K562 (cell line): ENCODE measurements at regions not wholly inside any gene's neighbourhood (a gene's known extent, or its start where the extent isn't known, plus 50 kb on each side); places are given as distances from the start of the nearest gene placed in this dataset.

ENCODE experiments used
- ATAC-seq: fragments of 200-7000 bp; cut with Tn5 transposase; 3 replicates; pipeline ENCODE4 v1.9.1; 2020; ENCODE audit warnings: moderate library complexity
- BruUV-seq: library from RNA; stranded (reverse); fragments of 400-500 nt; replicated peaks from 2 replicates; lab custom pipeline; 2021; lab: Mats Ljungman, UMichigan
- CTCF ChIA-PET: fragments of 300-600 bp; formaldehyde crosslinking; extraction: SDS; loops from one replicate; lab custom pipeline; 2021; ENCODE audit warnings: low intra/inter-chr PET ratio; lab: Yijun Ruan, JAX
- POLR2A ChIA-PET: fragments of 300-600, 350-650 bp; sonication (Branson Sonifier 250); formaldehyde crosslinking; extraction: SDS; loops from one replicate; lab custom pipeline; 2021; ENCODE audit warnings: antibody characterized with exemption, inconsistent platforms; lab: Yijun Ruan, JAX
- DNase-seq, 4 experiments: peaks; one replicate each; pipeline versions ENCODE4 v3.0.0 to v3.0.0-alpha.2; 2011 to 2018; ENCODE audit warnings: low spot score in 3 of 4, mixed read lengths in 3 of 4; ENCODE audit errors: extremely low read depth in 1 of 4
- FAIRE-seq: peaks from 2 replicates; lab custom pipeline; 2011; peaks lifted over from hg19 to GRCh38; lab: Jason Lieb, UNC
- H2AFZ ChIP-seq: 2 replicates; pipeline ENCODE4 v1.6.0; 2011; ENCODE audit warnings: low read depth, low read length, control low read depth, inconsistent platforms
- H3K27ac ChIP-seq: fragments of 200-600 bp; 3 replicates; pipeline ENCODE4 v1.8.0; 2011; ENCODE audit warnings: low read depth, mild to moderate bottlenecking, control low read depth, inconsistent platforms, low read length, moderate library complexity, mixed read lengths; ENCODE audit errors: extremely low read depth
- H3K27me3 ChIP-seq, 2 experiments: fragments of 300-600 bp in 1 of 2; 2 replicates in 1 of 2; 3 replicates in 1 of 2; pipeline versions ENCODE4 v1.6.0 to v1.8.0; 2011; ENCODE audit warnings: inconsistent platforms in 2 of 2, low read length in 2 of 2, mild to moderate bottlenecking in 1 of 2, mixed read lengths in 1 of 2, moderate library complexity in 1 of 2; ENCODE audit not compliant: control insufficient read depth in 2 of 2, insufficient read depth in 2 of 2
- H3K36me3 ChIP-seq: fragments of 300-600 bp; 3 replicates; pipeline ENCODE4 v1.8.0; 2011; ENCODE audit warnings: mild to moderate bottlenecking, low read length, inconsistent platforms; ENCODE audit not compliant: control insufficient read depth, insufficient read depth
- H3K4me1 ChIP-seq, 2 experiments: fragments of 200-600 bp in 1 of 2; replicated peaks in 1 of 2; 2 replicates in 1 of 2; 3 replicates in 1 of 2; pipeline versions ENCODE4 v1.5.1 to v1.8.0; 2011; ENCODE audit warnings: inconsistent platforms in 2 of 2, low read length in 2 of 2, mild to moderate bottlenecking in 1 of 2, mixed read lengths in 1 of 2, moderate library complexity in 1 of 2; ENCODE audit not compliant: control insufficient read depth in 2 of 2, insufficient read depth in 2 of 2
- H3K4me2 ChIP-seq: 2 replicates; pipeline ENCODE4 v1.6.1; 2011; ENCODE audit warnings: low read length, control low read depth, inconsistent platforms, mixed read lengths; ENCODE audit not compliant: insufficient read depth
- H3K4me3 ChIP-seq: fragments of 200-600 bp; sonication (generic), shearing (Covaris generic); 2 replicates; pipeline ENCODE4 v1.5.1; 2016; ENCODE audit warnings: control low read depth, inconsistent platforms
- H3K79me2 ChIP-seq: fragments of 200-600 bp; 3 replicates; pipeline ENCODE4 v1.8.0; 2011; ENCODE audit warnings: low read length, inconsistent platforms; ENCODE audit not compliant: control insufficient read depth, insufficient read depth
- H3K9ac ChIP-seq, 2 experiments: 2 replicates each; pipeline versions ENCODE4 v1.6.0 to v1.6.1; 2011; ENCODE audit warnings: low read depth in 2 of 2, low read length in 2 of 2, control low read depth in 1 of 2, inconsistent platforms in 1 of 2, mild to moderate bottlenecking in 1 of 2, mixed read lengths in 1 of 2; ENCODE audit not compliant: insufficient read depth in 1 of 2
- H3K9me1 ChIP-seq: one replicate; pipeline ENCODE4 v1.6.0; 2011; ENCODE audit warnings: inconsistent platforms, mild to moderate bottlenecking, low read length, moderate library complexity; ENCODE audit not compliant: control insufficient read depth, insufficient read depth
- H3K9me3 ChIP-seq: replicated peaks from 2 replicates; pipeline ENCODE4 v1.5.1; 2011; ENCODE audit warnings: low read depth, low read length, inconsistent platforms; ENCODE audit not compliant: control insufficient read depth, insufficient read depth
- H4K20me1 ChIP-seq: replicated peaks from 2 replicates; pipeline ENCODE4 v1.6.1; 2011; ENCODE audit warnings: low read length, inconsistent platforms, mixed read lengths; ENCODE audit not compliant: control insufficient read depth, insufficient read depth
- CCNT2 ChIP-seq: IDR thresholded peaks from 2 replicates; pipeline ENCODE4 v1.6.1; 2011; ENCODE audit warnings: borderline replicate concordance, low read depth, mild to moderate bottlenecking, moderate library complexity, mixed read lengths, low read length; ENCODE audit not compliant: insufficient read length; ENCODE audit errors: extremely low read depth
- FOXJ2 ChIP-seq: fragments of 200-800 bp; sonication (Bioruptor generic); IDR thresholded peaks from 2 replicates; pipeline ENCODE4 v1.6.1; 2016; ENCODE audit warnings: missing genetic modification characterization, missing compliant biosample characterization
- JUND ChIP-seq, 2 experiments: IDR thresholded peaks; 2 replicates in 1 of 2; 3 replicates in 1 of 2; pipeline ENCODE4 v1.6.1; 2011; ENCODE audit warnings: borderline replicate concordance in 2 of 2, low read depth in 2 of 2, low read length in 2 of 2, improper control_type of control experiment in 1 of 2, missing biosample characterization in 1 of 2, missing genetic modification characterization in 1 of 2, missing genetic modification reagents in 1 of 2
- MAFF ChIP-seq: IDR thresholded peaks from 2 replicates; pipeline ENCODE4 v1.6.1; 2012; ENCODE audit warnings: low read length, improper control_type of control experiment
- MCM5 ChIP-seq: fragments of 450-650 bp; IDR thresholded peaks from 2 replicates; pipeline ENCODE4 v1.6.1; 2016; ENCODE audit warnings: low read depth
- NFATC3 ChIP-seq: fragments of 450-650 bp; IDR thresholded peaks from 2 replicates; pipeline ENCODE4 v1.6.1; 2017; ENCODE audit warnings: mild to moderate bottlenecking
- NFIX ChIP-seq: fragments of 250-450 bp; sonication (Bioruptor Pico); IDR thresholded peaks from 2 replicates; pipeline ENCODE4 v1.4.0; 2020; ENCODE audit warnings: low read depth, mild to moderate bottlenecking, moderate library complexity
- NFRKB ChIP-seq: fragments of 450-650 bp; IDR thresholded peaks from 2 replicates; pipeline ENCODE4 v1.6.1; 2016; ENCODE audit warnings: low read depth
- PTTG1 ChIP-seq: fragments of 450-650 bp; IDR thresholded peaks from 2 replicates; pipeline ENCODE4 v1.6.1; 2016; ENCODE audit warnings: low read depth, mild to moderate bottlenecking, missing genetic modification characterization, missing compliant biosample characterization
- SIN3B ChIP-seq: fragments of 450-650 bp; IDR thresholded peaks from 2 replicates; pipeline ENCODE4 v1.6.1; 2017; ENCODE audit warnings: low read depth, mild to moderate bottlenecking, moderate library complexity
- STAT5B ChIP-seq: fragments of 250-450 bp; sonication (Bioruptor Pico); IDR thresholded peaks from 2 replicates; pipeline ENCODE4 v1.8.0; 2021; ENCODE audit warnings: mild to moderate bottlenecking, inconsistent platforms
- TAL1 ChIP-seq: fragments of 450-650 bp; IDR thresholded peaks from 2 replicates; pipeline ENCODE4 v1.6.1; 2016; ENCODE audit warnings: mild to moderate bottlenecking
- ZC3H11A ChIP-seq: IDR thresholded peaks from 2 replicates; pipeline ENCODE4 v1.6.1; 2012; ENCODE audit warnings: low read depth, low read length, improper control_type of control experiment
- ZNF197 ChIP-seq: fragments of 200-800 bp; sonication (Bioruptor generic); IDR thresholded peaks from 2 replicates; pipeline ENCODE4 v1.6.1; 2016; ENCODE audit warnings: low read depth, missing genetic modification characterization, missing compliant biosample characterization
- ZNF232 ChIP-seq: sonication (generic); formaldehyde crosslinking; IDR thresholded peaks from 2 replicates; pipeline ENCODE4 v1.8.0; 2022; ENCODE audit warnings: mild to moderate bottlenecking, missing genetic modification reagents
- ZNF41 ChIP-seq: fragments of 250-450 bp; sonication (Bioruptor Pico); conservative IDR thresholded peaks from 2 replicates; pipeline ENCODE4 v1.4.0; 2020; ENCODE audit warnings: mild to moderate bottlenecking
- WGBS: fragments of 100-300 bp; shearing (Covaris generic); methylation state at CpG from one replicate; pipeline ENCODE4 v1.1.6; 2016; ENCODE audit warnings: low coverage, mixed read lengths; ENCODE audit not compliant: insufficient coverage; ENCODE audit errors: missing lambda C conversion rate; 5-methylcytosine and 5-hydroxymethylcytosine counted together
- in situ Hi-C: fragments of 300-500 bp; cut with MboI; formaldehyde crosslinking; loops from 4 replicates; pipeline ENCODE4 v1.15.0; 2018; ENCODE audit warnings: inconsistent platforms, mixed read lengths
- intact Hi-C: fragments of 100-400 bp; cut with micrococcal nuclease; formaldehyde crosslinking; loops from 2 replicates; pipeline ENCODE4 v1.14.2; 2022

GRCh38 chr2:238670111-238670585, 177.7 kb upstream of the TWIST2 start:
- Histone ChIP-seq H3K27ac (no peak overlapping the region), H3K79me2 (no peaks in the 10 kb centered on the region), H4K20me1 (no peaks in the 10 kb centered on the region), H3K4me1 (no peaks in the 10 kb centered on the region), H3K36me3 (no peaks in the 10 kb centered on the region), H3K9ac (no peak overlapping the region), H3K9me3 (no peaks in the 10 kb centered on the region), H3K9me1 (no peaks in the 10 kb centered on the region), H3K4me3 (no peak overlapping the region), H2AFZ (no peak overlapping the region), H3K4me2 (no peak overlapping the region), H3K27me3 (no peaks in the 10 kb centered on the region)
- in situ Hi-C loops: no loop called here
- TF ChIP-seq ZNF197 (CRISPR knock-in tag): no peak
- TF ChIP-seq FOXJ2 (tag): no peak
- no peak for TF ChIP-seq ZNF41 (CRISPR knock-in tag)
- no peak for TF ChIP-seq CCNT2
- no peak for TF ChIP-seq MAFF
- no peak for TF ChIP-seq SIN3B
- TF ChIP-seq ZNF232 (CRISPR knock-in tag): no peak
- no peak for TF ChIP-seq NFIX (CRISPR knock-in tag)
- no peak for TF ChIP-seq PTTG1
- no peak for TF ChIP-seq NFRKB
- no peak for TF ChIP-seq MCM5
- no peak for TF ChIP-seq NFATC3
- TF ChIP-seq TAL1: no peak
- TF ChIP-seq ZC3H11A: no peak
- no peak for TF ChIP-seq STAT5B (CRISPR knock-in tag)
- no peak for TF ChIP-seq JUND (IDR thresholded peaks at IDR 0.05; ENCODE audit: borderline replicate concordance, low read depth, low read length)
- no peak for TF ChIP-seq JUND (tag; IDR thresholded peaks at IDR 0.05; ENCODE audit: borderline replicate concordance, low read depth, low read length)
- no TSS peak for BruUV-seq
- POLR2A ChIA-PET: no interaction called here
- FAIRE-seq (no peak), ATAC-seq (no peak), DNase-seq (no peak)
- intact Hi-C loops: no loop called here
- CTCF ChIA-PET: no interaction called here
- 0% methylated on average over 4 of the region's 4 CpGs for WGBS
